Tibial artery (tissue), 4 donors: ENCODE measurements at regions not wholly inside any gene's neighbourhood (a gene's known extent, or its start where the extent isn't known, plus 50 kb on each side); places are given as distances from the start of the nearest gene placed in this dataset.

Source experiments
- DNase-seq, 2 donors: peaks; one replicate each; pipeline ENCODE4 v3.0.0-alpha.2; 2019
- H3K27ac ChIP-seq, 2 donors: fragments of 200-600 bp; sonication (generic) in 1 of 2; 1 replicate in 1 of 2; 2 replicates in 1 of 2; pipeline ENCODE4 v1.5.1; 2018 to 2019; ENCODE audit warnings: mild to moderate bottlenecking in 1 of 2
- H3K27me3 ChIP-seq, 2 donors: fragments of 200-600 bp; sonication (generic) in 1 of 2; one replicate each; pipeline versions ENCODE4 v1.5.1 to v1.6.0; 2016 to 2019
- H3K36me3 ChIP-seq, 3 donors: fragments of 200-600 bp; sonication (generic) in 2 of 3; one replicate each; pipeline ENCODE4 v1.5.1; 2016 to 2019; ENCODE audit warnings: mild to moderate bottlenecking in 2 of 3
- H3K4me1 ChIP-seq, 4 donors: fragments of 200-600 bp; sonication (generic) in 2 of 4; 1 replicate in 3 of 4; 2 replicates in 1 of 4; pipeline ENCODE4 v1.5.1; 2016 to 2019
- H3K4me3 ChIP-seq, 2 donors: fragments of 200-600 bp; sonication (generic) in 1 of 2; 1 replicate in 1 of 2; 2 replicates in 1 of 2; pipeline ENCODE4 v1.5.1; 2018 to 2019; ENCODE audit warnings: mild to moderate bottlenecking in 2 of 2
- H3K9me3 ChIP-seq, 3 donors: fragments of 200-600 bp; sonication (generic) in 1 of 3; one replicate each; pipeline ENCODE4 v1.5.1; 2016 to 2019
- CTCF ChIP-seq, 2 experiments: fragments of 200-600 bp in 1 of 2; fragments of 450-650 bp in 1 of 2; IDR thresholded peaks; one replicate each; pipeline ENCODE4 v1.5.1; 2017 to 2019; ENCODE audit warnings: antibody characterized with exemption in 2 of 2, mild to moderate bottlenecking in 1 of 2, moderate library complexity in 1 of 2
- intact Hi-C: fragments of 100-400 bp; cut with DNase I; formaldehyde crosslinking; loops from one replicate; pipeline ENCODE4 v1.15.0; 2023; ENCODE audit warnings: low total_unique reads

DNA sequence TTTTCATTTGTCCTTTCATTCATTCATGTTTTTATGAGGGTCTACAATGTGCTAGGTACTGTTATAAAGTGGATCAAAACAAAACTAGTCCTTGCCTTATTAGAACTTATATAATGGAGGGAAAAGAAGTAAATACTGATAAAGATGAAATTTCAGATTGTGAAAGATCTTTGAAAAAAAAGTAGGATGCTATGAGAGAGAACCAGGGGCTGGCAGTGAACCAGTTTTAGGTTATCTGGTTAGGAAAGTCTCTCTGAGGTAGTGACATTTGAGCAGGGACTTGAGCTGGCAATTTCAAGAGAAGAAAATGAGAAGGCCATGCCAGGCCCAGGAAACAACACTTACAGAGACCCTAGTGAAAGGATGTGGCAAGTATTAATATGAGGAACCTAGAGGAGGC, 57.3 kb upstream of the E2F7 start:
- TF ChIP-seq CTCF (IDR thresholded peaks at IDR 0.05): no peak
- intact Hi-C loops: no loop called here
- no peaks in the 10 kb centered on the region for H3K9me3 ChIP-seq
- no peak overlapping the region for H3K27ac ChIP-seq
- DNase-seq: no peak
- no peak overlapping the region for H3K4me3 ChIP-seq
- H3K27me3 ChIP-seq: no peaks in the 10 kb centered on the region
- no peaks in the 10 kb centered on the region for H3K4me1 ChIP-seq
- no peaks in the 10 kb centered on the region for H3K36me3 ChIP-seq

GRCh38 chr12:77122236-77122635, 56.9 kb upstream of the E2F7 start:
- Histone ChIP-seq H3K4me1 (no peaks in the 10 kb centered on the region), H3K4me3 (no peak overlapping the region), H3K9me3 (no peaks in the 10 kb centered on the region), H3K27me3 (no peaks in the 10 kb centered on the region), H3K36me3 (no peaks in the 10 kb centered on the region), H3K27ac (no peak overlapping the region)
- no peak for TF ChIP-seq CTCF (IDR thresholded peaks at IDR 0.05)
- DNase-seq: no peak
- intact Hi-C loops: no loop called here

GRCh38 chr12:77120156-77121085, 55.1 kb upstream of the E2F7 start:
- DNase-seq: no peak
- intact Hi-C loops: no loop called here
- no peaks in the 10 kb centered on the region for H3K9me3 ChIP-seq
- H3K36me3 ChIP-seq: no peaks in the 10 kb centered on the region
- H3K4me3 ChIP-seq: no peak overlapping the region
- H3K27ac ChIP-seq: no peak overlapping the region
- no peak for TF ChIP-seq CTCF (IDR thresholded peaks at IDR 0.05)
- no peaks in the 10 kb centered on the region for H3K27me3 ChIP-seq
- H3K4me1 ChIP-seq: no peaks in the 10 kb centered on the region

DNA sequence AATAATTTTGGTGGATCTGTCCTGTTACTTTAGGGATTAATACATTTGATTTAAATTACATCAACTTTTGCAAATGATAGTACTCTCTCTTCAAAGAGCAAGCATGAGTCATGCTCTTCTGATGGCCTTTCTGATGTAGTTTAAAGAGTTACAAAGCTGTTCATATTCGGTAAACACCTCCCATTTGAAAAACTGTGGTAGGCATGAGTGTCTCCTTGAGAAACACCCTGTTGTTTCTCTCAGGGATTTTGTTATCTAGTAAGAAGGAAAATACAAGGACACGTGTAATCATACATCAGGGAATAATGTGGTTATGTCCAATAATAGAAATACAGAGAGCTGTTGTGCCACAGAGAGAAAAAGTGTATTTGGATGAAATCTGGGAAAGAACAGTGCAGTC, 53.3 kb upstream of the E2F7 start:
- H3K36me3 ChIP-seq: no peaks in the 10 kb centered on the region
- intact Hi-C loops: no loop called here
- DNase-seq: no peak
- no peak for TF ChIP-seq CTCF (IDR thresholded peaks at IDR 0.05)
- no peaks in the 10 kb centered on the region for H3K27me3 ChIP-seq
- no peak overlapping the region for H3K27ac ChIP-seq
- H3K9me3 ChIP-seq: no peaks in the 10 kb centered on the region
- H3K4me3 ChIP-seq: no peak overlapping the region
- H3K4me1 ChIP-seq: no peaks in the 10 kb centered on the region

DNA sequence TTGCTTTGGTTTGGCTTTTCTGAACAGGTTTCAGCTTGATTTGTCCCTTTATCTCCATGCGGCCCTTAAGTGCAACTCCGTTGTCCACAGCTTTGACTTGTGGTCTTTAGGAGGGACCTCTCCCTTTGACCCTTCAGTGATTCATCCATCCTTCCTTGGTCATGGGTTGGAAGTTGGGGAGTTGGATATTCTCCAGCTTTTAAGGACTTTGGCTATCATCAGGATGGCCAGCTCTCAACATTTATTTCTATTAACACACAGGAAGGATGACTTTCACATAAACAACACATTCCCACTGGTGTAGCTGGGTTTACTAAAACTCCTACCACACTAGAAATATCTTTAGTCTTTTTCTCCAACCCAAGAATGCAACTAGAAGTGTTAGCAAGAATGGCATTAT, 50.9 kb upstream of the E2F7 start:
- no peaks in the 10 kb centered on the region for H3K9me3 ChIP-seq
- DNase-seq: no peak
- H3K4me3 ChIP-seq: no peak overlapping the region
- H3K27ac ChIP-seq: no peak overlapping the region
- intact Hi-C loops: no loop called here
- TF ChIP-seq CTCF (IDR thresholded peaks at IDR 0.05): no peak
- no peaks in the 10 kb centered on the region for H3K27me3 ChIP-seq
- no peaks in the 10 kb centered on the region for H3K36me3 ChIP-seq
- H3K4me1 ChIP-seq: no peaks in the 10 kb centered on the region
